Psoas muscle (tissue), 7 donors: ENCODE measurements at regions not wholly inside any gene's neighbourhood (a gene's known extent, or its start where the extent isn't known, plus 50 kb on each side); places are given as distances from the start of the nearest gene placed in this dataset.

Experiments used
- ATAC-seq, 4 donors: fragments of 200-7000 bp; cut with Tn5 transposase; one replicate each; pipeline ENCODE4 v1.9.1; 2020; ENCODE audit warnings: moderate library complexity in 3 of 4, mild to moderate bottlenecking in 2 of 4
- DNase-seq, 2 donors: peaks; one replicate each; pipeline ENCODE4 v3.0.0-alpha.2; 2020
- H3K27ac ChIP-seq: fragments of 200-600 bp; one replicate; pipeline ENCODE4 v1.8.0; 2022
- H3K27me3 ChIP-seq, 3 donors: fragments of 200-600 bp in 1 of 3; one replicate each; pipeline versions ENCODE4 v1.6.1 to v1.8.0; 2013 to 2022; ENCODE audit warnings: low read length in 2 of 3, mild to moderate bottlenecking in 2 of 3, moderate library complexity in 1 of 3; ENCODE audit not compliant: insufficient read depth in 3 of 3
- H3K36me3 ChIP-seq, 2 donors: fragments of 200-600 bp in 1 of 2; one replicate each; pipeline versions ENCODE4 v1.6.1 to v1.8.0; 2013 to 2022; ENCODE audit warnings: low read depth in 1 of 2, mild to moderate bottlenecking in 1 of 2, moderate library complexity in 1 of 2; ENCODE audit not compliant: insufficient read depth in 1 of 2
- H3K4me1 ChIP-seq: fragments of 200-600 bp; one replicate; pipeline ENCODE4 v1.8.0; 2022
- H3K4me3 ChIP-seq: fragments of 200-600 bp; one replicate; pipeline ENCODE4 v1.8.0; 2022; ENCODE audit warnings: mild to moderate bottlenecking
- H3K9me3 ChIP-seq: fragments of 200-600 bp; one replicate; pipeline ENCODE4 v1.8.0; 2022
- CTCF ChIP-seq: fragments of 200-600 bp; IDR thresholded peaks from one replicate; pipeline ENCODE4 v1.8.0; 2022; ENCODE audit warnings: antibody characterized with exemption
- WGBS, 3 donors: extraction: QIAGEN DNeasy Blood & Tissue Kit; methylation state at CpG; one replicate each; pipeline versions ENCODE4 v1.1.6 to v1.1.7; 2013; 5-methylcytosine and 5-hydroxymethylcytosine counted together
- intact Hi-C, 2 donors: fragments of 100-400 bp; cut with DNase I; formaldehyde crosslinking; loops; one replicate each; pipeline versions ENCODE4 v1.11.0 to v1.14.2; 2022
- donor health status: healthy with polysubstance abuse.
- donor health status: DM: no; HTN: no; CAD: no; lungs with moderate emphysema.
- donor health status: Bipolar disorder and iron deficiency.
- donor health status: healthy.
- donor health status: DM: yes; HTN: yes; CAD: no.
- donor health status: DM: no; HTN: no; CAD: no.
- donor health status: DM: yes; HTN: yes; CAD: no.

- Histone ChIP-seq H3K27me3 (no peaks in the 10 kb centered on the region), H3K9me3 (no peaks in the 10 kb centered on the region), H3K36me3 (no peaks in the 10 kb centered on the region), H3K4me1 (no peaks in the 10 kb centered on the region), H3K4me3 (no peak overlapping the region), H3K27ac (no peak overlapping the region)
- intact Hi-C loops = no loop called here
- ATAC-seq (no peak), DNase-seq (no peak)
- no peak for TF ChIP-seq CTCF
- 79 to 83% (median 80%) methylated on average over 4 of the region's 4 CpGs for WGBS, 3 donors
Observed at GRCh38 chr6:149213829-149214228, 103.7 kb upstream of the TAB2 start.

- H3K36me3 ChIP-seq = no peaks in the 10 kb centered on the region
- TF ChIP-seq CTCF = no peak
- no peak for ATAC-seq
- intact Hi-C loops = no loop called here
- no peak overlapping the region for H3K27ac ChIP-seq
- H3K4me3 ChIP-seq = no peak overlapping the region
- DNase-seq = no peak
- H3K27me3 ChIP-seq = no peaks in the 10 kb centered on the region
- no peaks in the 10 kb centered on the region for H3K9me3 ChIP-seq
- 80 to 85% (median 84%) methylated on average over 4 of the region's 4 CpGs for WGBS, 3 donors
- no peaks in the 10 kb centered on the region for H3K4me1 ChIP-seq
Observed at GRCh38 chr6:149216459-149216858, 101.1 kb upstream of the TAB2 start.

- intact Hi-C loops = no loop called here
- DNase-seq = no peak
- ATAC-seq = no peak
- no peaks in the 10 kb centered on the region for H3K4me1 ChIP-seq
- H3K4me3 ChIP-seq = no peak overlapping the region
- no peaks in the 10 kb centered on the region for H3K36me3 ChIP-seq
- H3K27me3 ChIP-seq = no peaks in the 10 kb centered on the region
- H3K9me3 ChIP-seq = no peaks in the 10 kb centered on the region
- H3K27ac ChIP-seq = no peak overlapping the region
- TF ChIP-seq CTCF = no peak
Observed at GRCh38 chr6:149217466-149217888, 100.0 kb upstream of the TAB2 start.

GRCh38 chr6:149218471-149218870, 99.0 kb upstream of the TAB2 start:
- intact Hi-C loops = no loop called here
- no peaks in the 10 kb centered on the region for H3K9me3 ChIP-seq
- no peaks in the 10 kb centered on the region for H3K36me3 ChIP-seq
- TF ChIP-seq CTCF = no peak
- H3K27me3 ChIP-seq = no peaks in the 10 kb centered on the region
- no peak overlapping the region for H3K27ac ChIP-seq
- H3K4me1 ChIP-seq = no peaks in the 10 kb centered on the region
- DNase-seq (no peak), ATAC-seq (no peak)
- H3K4me3 ChIP-seq = no peak overlapping the region

GRCh38 chr6:149218915-149219314, 98.6 kb upstream of the TAB2 start:
- ATAC-seq (no peak), DNase-seq (no peak)
- no peaks in the 10 kb centered on the region for H3K27me3 ChIP-seq
- no peak for TF ChIP-seq CTCF
- no peak overlapping the region for H3K4me3 ChIP-seq
- H3K4me1 ChIP-seq = no peaks in the 10 kb centered on the region
- no peaks in the 10 kb centered on the region for H3K9me3 ChIP-seq
- no peak overlapping the region for H3K27ac ChIP-seq
- H3K36me3 ChIP-seq = no peaks in the 10 kb centered on the region
- intact Hi-C loops = no loop called here
- 85 to 89% (median 88%) methylated on average over 2 of the region's 2 CpGs for WGBS, 3 donors
